ENCODE measurements at regions not wholly inside any gene's neighbourhood (a gene's known extent, or its start where the extent isn't known, plus 50 kb on each side); places are given as distances from the start of the nearest gene placed in this dataset.
"Not testable (repeated sequence)": the region's sequence is repeated elsewhere in the genome, so short reads cannot be mapped to it uniquely, and the experiment has no call there.

DNA sequence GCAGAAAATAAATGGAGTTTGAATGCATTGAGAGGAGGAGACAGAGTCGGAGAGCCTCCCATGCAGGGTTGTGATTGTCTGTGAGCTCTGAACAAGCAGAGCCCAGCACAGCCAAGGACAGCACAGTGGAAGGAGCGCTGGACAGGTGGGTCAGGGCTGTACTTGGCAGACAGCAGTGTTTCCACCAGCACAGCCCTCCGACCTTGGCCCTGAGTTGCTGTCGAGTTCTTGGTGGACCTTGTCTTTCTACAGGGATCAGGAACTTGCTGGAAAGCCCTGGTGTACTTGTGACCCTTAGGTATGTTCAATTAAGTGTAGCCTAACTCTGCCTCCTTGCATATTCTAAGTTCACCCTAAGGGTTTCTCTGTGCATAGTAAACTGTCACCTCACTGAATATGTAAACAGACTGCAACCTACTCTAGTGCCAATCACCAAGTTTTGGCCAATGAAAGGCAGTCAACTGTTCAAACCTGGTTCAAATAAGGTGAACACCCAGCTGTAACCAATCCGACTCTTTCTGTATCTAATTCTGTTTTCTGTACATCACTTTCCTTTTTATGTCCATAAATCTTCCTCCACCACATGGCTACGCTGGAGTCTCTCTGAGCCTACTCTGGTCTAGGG, 86.6 kb upstream of the SLC25A33 start:
- ATAC-seq (no peak), DNase-seq (no peak)
- Mint-ChIP-seq H3K36me3 (ENCODE audit: low read depth) (no peaks in the 10 kb centered on the region), H3K9me3 (ENCODE audit: low read depth) (no peaks in the 10 kb centered on the region), H3K27me3 (no peaks in the 10 kb centered on the region), H3K27ac (no peak overlapping the region), H3K4me3 (no peak overlapping the region), H3K4me1 (no peaks in the 10 kb centered on the region)
- ChIA-PET CTCF (interaction anchor here (0.6 to 1.9 kb wide), 2 partner anchors 173 to 185 kb away, joined by 6 read pairs; no protein-coding TSS in a partner anchor), POLR2A (no interaction called here)
- intact Hi-C loops (cut with DNase I, micrococcal nuclease): no loop called here

DNA sequence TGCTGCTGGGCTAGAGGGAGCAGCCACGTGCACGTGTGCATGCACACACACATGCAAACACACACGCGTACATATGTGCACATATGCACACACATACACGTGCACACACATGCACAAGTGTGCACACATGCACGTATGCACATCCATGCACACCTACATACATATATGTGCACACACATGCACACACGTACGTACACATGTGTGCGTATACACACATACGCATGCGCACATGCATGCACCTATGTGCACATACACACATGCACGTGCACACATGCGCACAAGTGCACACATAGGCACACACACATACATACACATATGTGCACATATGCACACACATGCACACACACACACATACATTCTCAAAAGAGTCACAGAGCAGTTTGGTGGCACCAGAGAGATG, 85.9 kb upstream of the SLC25A33 start:
- no peak for ATAC-seq
- ChIA-PET CTCF (interaction anchor here (1.0 to 1.9 kb wide), 2 partner anchors 40 to 174 kb away, joined by 3 to 6 read pairs; no protein-coding TSS in a partner anchor), POLR2A (no interaction called here)
- Mint-ChIP-seq H3K4me1 (no peaks in the 10 kb centered on the region), H3K27ac (no peak overlapping the region), H3K9me3 (ENCODE audit: low read depth) (no peaks in the 10 kb centered on the region), H3K36me3 (ENCODE audit: low read depth) (no peaks in the 10 kb centered on the region), H3K4me3 (no peak overlapping the region), H3K27me3 (no peaks in the 10 kb centered on the region)
- DNase-seq: no peak
- intact Hi-C loops (cut with DNase I, micrococcal nuclease): no loop called here

DNA sequence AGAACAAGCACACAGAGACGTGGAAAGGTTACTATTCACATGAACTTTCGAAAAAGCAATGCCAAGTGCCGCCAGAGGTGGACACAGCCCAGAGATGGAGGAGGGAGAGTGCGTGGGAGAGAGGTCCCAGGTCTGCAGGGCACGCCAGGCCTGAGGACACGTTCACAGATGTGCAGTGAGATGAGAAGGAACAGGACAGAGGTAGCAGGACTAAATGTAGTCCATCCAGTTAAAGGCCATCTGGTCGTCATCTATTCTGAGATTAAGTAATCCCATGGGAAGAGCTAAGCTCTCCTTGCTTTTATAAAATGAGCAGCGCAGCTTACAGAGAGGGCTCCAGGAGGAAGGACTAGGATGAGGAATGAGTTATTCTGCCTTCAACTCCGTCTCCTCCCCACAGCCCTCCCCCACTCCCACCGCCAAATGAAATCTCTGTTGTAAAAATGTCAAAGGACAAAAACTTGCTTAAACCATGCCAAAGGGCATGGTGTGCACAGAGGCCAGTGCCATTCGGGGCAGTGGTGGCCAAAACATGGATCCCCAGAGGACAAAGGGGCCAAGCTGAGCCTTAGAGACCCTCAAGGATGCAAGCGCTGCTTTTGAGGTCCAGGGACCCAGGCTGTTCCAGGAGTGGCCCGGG, 85.4 kb upstream of the SLC25A33 start:
- no peaks in the 10 kb centered on the region for H3K4me1 Mint-ChIP-seq
- no peaks in the 10 kb centered on the region for H3K27me3 Mint-ChIP-seq
- ATAC-seq (no peak), DNase-seq (no peak)
- POLR2A ChIA-PET: no interaction called here
- H3K27ac Mint-ChIP-seq: no peak overlapping the region
- no peaks in the 10 kb centered on the region for H3K9me3 Mint-ChIP-seq (ENCODE audit: low read depth)
- intact Hi-C loops (cut with DNase I, micrococcal nuclease): loop anchor here in 1 of 2 experiments (2.0 kb wide), 1 partner anchor 37 kb away; no protein-coding TSS in a partner anchor
- no peak overlapping the region for H3K4me3 Mint-ChIP-seq
- CTCF ChIA-PET: interaction anchor here (0.6 to 1.9 kb wide), 6 partner anchors 40 to 187 kb away, joined by 3 to 13 read pairs (median 4); no protein-coding TSS in a partner anchor
- no peaks in the 10 kb centered on the region for H3K36me3 Mint-ChIP-seq (ENCODE audit: low read depth)

DNA sequence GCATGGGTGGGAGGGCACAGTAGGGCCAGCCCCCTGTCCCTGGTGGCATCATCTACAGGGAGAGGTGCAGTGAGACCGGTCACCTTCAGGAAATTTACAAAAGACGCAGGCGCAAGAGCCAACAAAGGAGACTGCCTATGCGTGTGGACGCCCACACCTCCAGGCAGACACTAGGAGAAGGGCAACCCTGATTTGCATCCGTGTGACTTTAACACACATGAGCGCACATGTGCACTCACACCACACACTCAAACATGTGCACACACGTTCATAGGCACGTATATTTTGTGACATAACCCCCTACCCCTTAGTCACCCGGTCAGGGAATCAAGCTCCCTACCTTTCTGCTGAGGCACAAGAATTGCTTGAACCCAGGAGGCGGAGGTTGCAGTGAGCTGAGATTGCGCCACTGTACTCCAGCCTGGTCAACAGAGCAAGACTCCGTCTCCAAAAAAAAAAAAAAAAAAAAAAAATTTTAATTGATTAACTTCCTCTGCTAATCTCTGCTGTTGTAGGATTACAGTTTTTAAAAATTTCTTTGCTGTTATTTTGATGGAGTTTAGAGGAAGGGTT, 84.7 kb upstream of the SLC25A33 start:
- H3K27me3 Mint-ChIP-seq: no peaks in the 10 kb centered on the region
- H3K9me3 Mint-ChIP-seq (ENCODE audit: low read depth): no peaks in the 10 kb centered on the region
- H3K36me3 Mint-ChIP-seq (ENCODE audit: low read depth): no peaks in the 10 kb centered on the region
- no peak overlapping the region for H3K27ac Mint-ChIP-seq
- intact Hi-C loops (cut with DNase I, micrococcal nuclease): loop anchor here (1.0 to 2.0 kb wide), 3 partner anchors 36 to 187 kb away; no protein-coding TSS in a partner anchor
- H3K4me1 Mint-ChIP-seq: no peaks in the 10 kb centered on the region
- POLR2A ChIA-PET: no interaction called here
- CTCF ChIA-PET: interaction anchor here (0.6 to 2.3 kb wide), 13 partner anchors 8 to 188 kb away, joined by 3 to 37 read pairs (median 5); no protein-coding TSS in a partner anchor
- DNase-seq (no peak), ATAC-seq (no peak)
- no peak overlapping the region for H3K4me3 Mint-ChIP-seq

DNA sequence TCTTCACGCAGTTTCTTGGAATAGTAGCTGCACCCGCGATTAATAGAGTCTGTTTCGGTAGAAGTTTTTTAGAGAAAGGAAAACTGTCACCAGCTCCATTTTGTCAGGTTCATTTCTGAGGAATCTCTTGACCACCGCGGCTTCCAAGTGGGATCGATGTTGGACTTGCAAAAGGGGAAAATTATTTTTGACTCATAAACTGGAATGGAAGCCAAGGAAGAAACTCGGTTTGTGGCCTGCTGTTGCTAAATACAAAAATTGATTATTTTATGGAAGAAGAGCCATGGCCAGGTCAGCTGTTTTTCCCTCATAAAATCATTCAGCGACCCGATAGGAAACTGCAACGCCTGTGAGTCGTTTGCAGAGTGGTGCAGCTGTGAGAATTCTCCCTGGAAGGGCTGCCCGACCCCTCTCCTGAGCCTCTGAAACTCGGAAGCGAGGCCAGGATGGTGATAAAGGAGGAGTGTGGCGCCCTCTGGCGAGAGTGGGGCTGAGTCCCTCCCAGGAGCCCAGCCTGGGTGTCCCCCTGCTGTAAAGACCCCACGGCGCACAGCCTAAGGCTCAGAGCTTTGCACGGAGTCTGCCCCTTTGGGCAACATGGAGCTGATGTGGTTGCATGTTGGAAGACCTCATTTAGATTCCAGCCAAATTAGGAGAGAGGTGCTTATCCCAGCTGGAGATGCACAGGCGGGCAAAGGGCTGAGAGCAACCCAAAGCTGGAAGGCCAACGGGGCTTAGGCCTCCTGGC, 83.6 kb upstream of the SLC25A33 start:
- ATAC-seq (peak; percentile 80), DNase-seq (peak; percentile 84)
- Mint-ChIP-seq H3K4me3 (no peak overlapping the region), H3K36me3 (ENCODE audit: low read depth) (no peaks in the 10 kb centered on the region), H3K4me1 (no peaks in the 10 kb centered on the region), H3K9me3 (ENCODE audit: low read depth) (no peaks in the 10 kb centered on the region), H3K27ac (no peak overlapping the region), H3K27me3 (no peaks in the 10 kb centered on the region)
- intact Hi-C loops (cut with DNase I, micrococcal nuclease): loop anchor here (1.0 to 2.0 kb wide), 3 partner anchors 35 to 188 kb away; no protein-coding TSS in a partner anchor
- POLR2A ChIA-PET: interaction anchor here (1.5 kb wide), 1 partner anchor 166 kb away, joined by 6 read pairs; no protein-coding TSS in a partner anchor
- CTCF ChIA-PET: interaction anchor here (0.6 to 2.3 kb wide), 33 partner anchors 9 to 1981 kb away, joined by 3 to 37 read pairs (median 3); no protein-coding TSS in a partner anchor

DNA sequence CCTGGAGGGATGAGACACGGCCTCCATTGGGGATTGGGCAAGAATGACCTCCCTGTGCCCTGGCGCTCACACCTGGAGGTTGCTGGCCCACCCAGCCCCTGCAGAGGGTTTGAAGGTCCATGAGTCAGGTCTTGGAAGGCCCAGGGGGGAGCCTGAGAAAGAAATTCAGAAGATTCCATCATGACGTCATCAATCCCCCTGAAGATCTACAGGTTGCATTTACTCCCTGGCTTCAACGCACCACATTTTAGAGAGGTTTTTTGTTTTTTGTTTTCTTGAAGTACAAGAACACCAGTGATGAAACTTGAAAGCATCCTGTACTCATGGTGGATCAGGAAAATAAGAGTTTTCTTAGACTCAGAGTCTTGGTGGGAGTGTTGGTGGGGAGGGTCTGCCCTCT, 82.4 kb upstream of the SLC25A33 start:
- Mint-ChIP-seq H3K4me1 (no peaks in the 10 kb centered on the region), H3K9me3 (ENCODE audit: low read depth) (no peaks in the 10 kb centered on the region), H3K36me3 (ENCODE audit: low read depth) (no peaks in the 10 kb centered on the region), H3K27me3 (no peaks in the 10 kb centered on the region), H3K4me3 (no peak overlapping the region), H3K27ac (no peak overlapping the region)
- intact Hi-C loops (cut with DNase I, micrococcal nuclease): no loop called here
- no peak for ATAC-seq
- POLR2A ChIA-PET: no interaction called here
- DNase-seq: no peak
- CTCF ChIA-PET: interaction anchor here (0.7 to 2.3 kb wide), 7 partner anchors 28 to 190 kb away, joined by 3 to 37 read pairs (median 6); no protein-coding TSS in a partner anchor

DNA sequence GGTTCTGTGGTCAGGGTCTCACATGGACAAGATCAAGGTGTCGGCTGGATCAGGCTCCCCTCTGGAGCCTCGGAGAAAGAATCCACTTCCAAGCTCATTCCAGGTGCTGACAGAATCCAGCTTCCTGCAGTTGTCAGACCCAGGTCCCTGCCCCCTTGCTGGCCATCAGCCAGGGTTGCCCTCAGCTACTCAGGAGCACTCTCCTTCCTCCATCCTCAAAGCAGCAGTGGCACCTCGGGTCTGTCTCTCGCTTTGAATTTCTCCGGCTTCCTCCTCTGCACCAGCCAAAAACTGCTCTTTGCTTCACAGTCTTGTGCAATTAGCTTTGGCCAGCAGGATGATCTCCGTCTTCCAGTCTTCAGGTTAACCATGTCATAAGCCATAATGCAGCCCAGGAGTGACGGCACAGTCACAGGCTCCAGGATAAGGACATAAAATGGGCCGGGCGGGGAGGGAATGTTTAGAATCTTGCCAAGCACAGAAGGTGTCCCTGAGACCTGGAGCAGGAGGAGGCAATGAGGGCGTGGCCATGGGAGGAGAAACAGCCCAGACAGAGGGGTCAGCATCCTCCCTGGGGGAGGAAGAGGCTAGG, 79.4 kb upstream of the SLC25A33 start:
- DNase-seq: no peak
- ChIA-PET POLR2A (no interaction called here), CTCF (interaction anchor here (1.1 to 2.0 kb wide), 2 partner anchors 171 to 193 kb away, joined by 3 to 6 read pairs; no protein-coding TSS in a partner anchor)
- Mint-ChIP-seq H3K9me3 (ENCODE audit: low read depth) (no peaks in the 10 kb centered on the region), H3K27me3 (no peaks in the 10 kb centered on the region), H3K4me3 (no peak overlapping the region), H3K4me1 (no peaks in the 10 kb centered on the region), H3K36me3 (ENCODE audit: low read depth) (no peaks in the 10 kb centered on the region), H3K27ac (no peak overlapping the region)
- ATAC-seq: no peak
- intact Hi-C loops (cut with DNase I, micrococcal nuclease): no loop called here

DNA sequence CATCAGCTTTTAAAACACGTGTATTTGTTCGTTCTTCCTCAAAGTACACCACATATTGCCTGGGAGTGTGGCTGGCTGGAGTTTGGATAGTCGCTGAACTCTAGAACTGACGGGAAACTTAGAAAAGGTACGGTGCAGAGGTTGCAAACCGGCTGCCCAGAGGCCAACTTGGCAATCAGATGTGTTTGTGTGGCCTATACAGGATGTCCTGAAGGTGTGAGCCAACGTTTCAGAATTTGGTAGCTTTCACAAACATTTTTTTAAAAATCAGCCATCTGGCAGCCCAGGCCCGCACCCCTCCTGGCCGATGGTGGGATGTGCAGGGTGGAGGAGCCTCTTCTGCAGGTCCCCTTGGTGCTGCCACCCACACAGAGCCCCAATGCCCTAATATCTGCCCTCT, 73.6 kb upstream of the SLC25A33 start:
- ChIA-PET POLR2A (no interaction called here), CTCF (no interaction called here)
- intact Hi-C loops (cut with DNase I, micrococcal nuclease): no loop called here
- ATAC-seq: no peak
- Mint-ChIP-seq H3K36me3 (ENCODE audit: low read depth) (no peaks in the 10 kb centered on the region), H3K4me3 (no peak overlapping the region), H3K9me3 (ENCODE audit: low read depth) (no peaks in the 10 kb centered on the region), H3K27ac (no peak overlapping the region), H3K27me3 (peaks cover 13% of the 10 kb centered on the region), H3K4me1 (no peaks in the 10 kb centered on the region)
- DNase-seq: no peak

DNA sequence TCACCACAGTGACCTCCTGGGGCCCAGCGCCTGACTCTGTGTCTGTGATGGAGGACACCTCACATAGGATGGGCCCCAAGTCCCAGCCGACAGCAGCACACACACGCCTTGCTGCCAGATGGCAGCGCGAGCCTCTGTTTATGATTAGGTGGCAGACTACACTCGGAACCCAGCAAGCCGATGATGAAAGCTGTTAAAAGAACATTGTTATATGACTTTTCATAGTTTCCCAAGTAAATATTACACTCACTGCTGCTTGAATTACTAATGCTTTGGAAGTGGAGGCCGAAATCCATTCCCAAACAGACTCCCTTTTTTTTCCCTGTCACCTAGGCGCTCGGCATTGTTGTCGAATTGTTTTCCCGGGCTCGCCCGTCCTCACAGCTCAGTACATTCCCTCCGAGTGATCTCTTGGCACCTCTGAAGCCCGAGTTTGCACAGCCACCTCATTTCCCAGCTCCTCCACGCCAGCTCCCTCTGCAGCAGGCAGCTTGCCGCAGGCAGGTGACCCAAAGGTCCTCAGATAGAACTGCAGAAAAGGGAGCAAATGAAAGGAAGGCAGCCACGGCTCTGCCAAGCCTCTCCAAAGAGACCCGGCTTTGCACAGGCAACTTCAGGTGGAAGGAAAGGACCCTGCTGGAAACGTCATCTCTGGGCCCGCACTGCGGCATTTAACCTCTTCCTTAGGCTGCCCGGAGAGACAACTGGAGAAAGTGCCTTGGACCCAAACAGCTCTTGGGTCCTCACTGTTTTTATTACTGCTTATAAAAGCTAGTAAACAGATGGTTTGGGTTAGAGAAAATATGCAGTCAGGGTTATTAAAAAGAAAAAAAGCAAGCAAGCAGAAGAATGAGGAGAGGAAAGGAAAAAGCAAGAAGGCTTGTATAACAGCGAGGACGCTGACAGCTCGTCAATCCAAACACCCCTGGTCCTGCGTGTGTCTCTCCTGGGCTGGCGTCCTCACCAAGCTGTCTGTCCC, 72.2 kb upstream of the SLC25A33 start:
- H3K27me3 Mint-ChIP-seq: peaks cover 19% of the 10 kb centered on the region
- H3K4me1 Mint-ChIP-seq: no peaks in the 10 kb centered on the region
- H3K27ac Mint-ChIP-seq: no peak overlapping the region
- intact Hi-C loops (cut with DNase I, micrococcal nuclease): no loop called here
- H3K9me3 Mint-ChIP-seq (ENCODE audit: low read depth): no peaks in the 10 kb centered on the region
- no peak overlapping the region for H3K4me3 Mint-ChIP-seq
- POLR2A ChIA-PET: no interaction called here
- CTCF ChIA-PET: interaction anchor here (1.3 kb wide), 1 partner anchor 11 kb away, joined by 3 read pairs; no protein-coding TSS in a partner anchor
- DNase-seq: no peak
- no peaks in the 10 kb centered on the region for H3K36me3 Mint-ChIP-seq (ENCODE audit: low read depth)
- no peak for ATAC-seq

DNA sequence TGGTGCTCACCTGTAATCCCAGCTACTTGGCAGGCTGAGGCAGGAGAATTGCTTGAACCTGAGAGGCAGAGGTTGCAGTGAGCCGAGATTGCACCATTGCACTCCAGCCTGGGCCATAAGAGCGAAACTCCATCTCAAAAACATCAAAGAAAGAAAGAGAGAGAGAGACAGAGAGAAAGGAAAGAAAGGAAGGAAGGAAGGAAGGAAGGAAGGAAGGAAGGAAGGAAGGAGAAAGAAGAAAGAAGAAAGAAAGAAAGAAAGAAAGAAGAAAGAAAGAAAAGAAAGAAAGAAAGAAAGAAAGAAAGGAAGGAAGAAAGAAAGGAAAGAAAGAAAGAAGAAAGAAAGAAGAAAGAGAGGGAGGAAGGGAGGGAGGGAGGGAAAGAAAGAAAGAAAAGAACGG, 69.4 kb upstream of the SLC25A33 start:
- DNase-seq; H3K9me3 Mint-ChIP-seq (ENCODE audit: low read depth); H3K36me3 Mint-ChIP-seq (ENCODE audit: low read depth); ATAC-seq; H3K4me3 Mint-ChIP-seq; POLR2A ChIA-PET; H3K4me1 Mint-ChIP-seq; H3K27ac Mint-ChIP-seq; intact Hi-C loops (cut with DNase I, micrococcal nuclease): not testable (repeated sequence)
- peaks cover 19% of the 10 kb centered on the region for H3K27me3 Mint-ChIP-seq
- CTCF ChIA-PET: interaction anchor here (1.0 kb wide), 1 partner anchor 14 kb away, joined by 4 read pairs; no protein-coding TSS in a partner anchor
